GM23338 (cell line): ENCODE measurements at regions not wholly inside any gene's neighbourhood (a gene's known extent, or its start where the extent isn't known, plus 50 kb on each side); places are given as distances from the start of the nearest gene placed in this dataset.

Source experiments
- CTCF ChIP-seq, 2 experiments: fragments of 200-600 bp in 1 of 2; sonication (generic) in 1 of 2; conservative IDR thresholded peaks; 2 replicates each; pipeline versions ENCODE4 v1.5.1 to v1.6.1; 2016 to 2017; ENCODE audit warnings: antibody characterized with exemption in 2 of 2, low read depth in 2 of 2, mild to moderate bottlenecking in 2 of 2, moderate library complexity in 1 of 2
- ETS1 ChIP-seq: IDR thresholded peaks from 2 replicates; pipeline ENCODE4 v1.6.1; 2016; ENCODE audit warnings: antibody characterized with exemption
- EZH2 ChIP-seq: fragments of 200-600 bp; sonication (generic); IDR thresholded peaks from one replicate; pipeline ENCODE4 v1.8.0; 2017; ENCODE audit warnings: antibody characterized with exemption, mild to moderate bottlenecking, low read depth; ENCODE audit not compliant: unreplicated experiment
- POLR2AphosphoS5 ChIP-seq: IDR thresholded peaks from 2 replicates; pipeline ENCODE4 v1.6.1; 2016; ENCODE audit warnings: antibody characterized with exemption, low read depth
- REST ChIP-seq: IDR thresholded peaks from one replicate; pipeline ENCODE4 v1.6.1; 2018; ENCODE audit warnings: antibody characterized with exemption; ENCODE audit not compliant: unreplicated experiment

- no peak for TF ChIP-seq EZH2
- no peak for TF ChIP-seq ETS1
- TF ChIP-seq CTCF (conservative IDR thresholded peaks at IDR 0.05; ENCODE audit: low read depth in 2 of 2) = no peak
- TF ChIP-seq REST = no peak
- TF ChIP-seq POLR2AphosphoS5 = no peak
Observed at GRCh38 chr7:17512181-17512675, 213.8 kb downstream of the AHR start.
